MM.1S (cell line): ENCODE measurements at regions not wholly inside any gene's neighbourhood (a gene's known extent, or its start where the extent isn't known, plus 50 kb on each side); places are given as distances from the start of the nearest gene placed in this dataset.

Experiments used
- CTCF ChIP-seq: fragments of 300-600 bp; sonication (generic); IDR thresholded peaks from 2 replicates; pipeline ENCODE4 v1.5.1; 2016; ENCODE audit warnings: antibody characterized with exemption, low read length, mixed read lengths
- EZH2 ChIP-seq: fragments of 300-600 bp; sonication (generic); optimal IDR thresholded peaks from 2 replicates; pipeline ENCODE3; 2017; ENCODE audit warnings: low read depth, mild to moderate bottlenecking, antibody characterized with exemption, low read length, mixed read lengths
- EZH2phosphoT487 ChIP-seq: fragments of 300-600 bp; sonication (generic); IDR thresholded peaks from 2 replicates; pipeline ENCODE4 v1.6.1; 2018; ENCODE audit warnings: antibody characterized with exemption, low read length

- TF ChIP-seq CTCF (no peak), EZH2 (no peak), EZH2phosphoT487 (no peak)
Measured at GRCh38 chr13:99027661-99028425, 50.0 kb upstream of the DOCK9 start.
